HG02943 (cell line): ENCODE measurements at regions not wholly inside any gene's neighbourhood (a gene's known extent, or its start where the extent isn't known, plus 50 kb on each side); places are given as distances from the start of the nearest gene placed in this dataset.

ENCODE experiments used
- ATAC-seq: cut with Tn5 transposase; IDR thresholded peaks from one replicate; pipeline ENCODE4 v1.9.1; 2021; ENCODE audit warnings: mild to moderate bottlenecking, low read depth, moderate library complexity; ENCODE audit not compliant: unreplicated experiment

- ATAC-seq: no peak
These were observed 524.5 kb downstream of the CD83 start for GRCh38 chr6:14642136-14642505.

GRCh38 chr6:14642842-14643241 is 525.3 kb downstream of the CD83 start:
- ATAC-seq: no peak

- ATAC-seq: no peak
These were observed 526.8 kb downstream of the CD83 start for GRCh38 chr6:14644381-14644780.

- ATAC-seq: no peak
These were observed 527.6 kb downstream of the CD83 start for GRCh38 chr6:14645221-14645620.

GRCh38 chr6:14645841-14646240 is 528.3 kb downstream of the CD83 start:
- ATAC-seq: no peak

- ATAC-seq: no peak
These were observed 528.8 kb downstream of the CD83 start for GRCh38 chr6:14646371-14646770.

- ATAC-seq: no peak
These were observed 529.8 kb downstream of the CD83 start for GRCh38 chr6:14647357-14647756.

GRCh38 chr6:14652536-14652935 is 535.0 kb downstream of the CD83 start:
- no peak for ATAC-seq

GRCh38 chr6:14655201-14656061 is 537.9 kb downstream of the CD83 start:
- no peak for ATAC-seq

- no peak for ATAC-seq
These were observed 538.5 kb downstream of the CD83 start for GRCh38 chr6:14656078-14656521.

GRCh38 chr6:14656649-14657048 is 539.1 kb downstream of the CD83 start:
- ATAC-seq: no peak

GRCh38 chr6:14658030-14658429 is 540.5 kb downstream of the CD83 start:
- ATAC-seq: no peak

- ATAC-seq: no peak
These were observed 541.5 kb downstream of the CD83 start for GRCh38 chr6:14658886-14659561.

- no peak for ATAC-seq
These were observed 542.3 kb downstream of the CD83 start for GRCh38 chr6:14659841-14660240.

GRCh38 chr6:14660806-14661579 is 543.4 kb downstream of the CD83 start:
- no peak for ATAC-seq

- ATAC-seq: no peak
These were observed 544.1 kb downstream of the CD83 start for GRCh38 chr6:14661691-14662090.

- no peak for ATAC-seq
These were observed 546.6 kb downstream of the CD83 start for GRCh38 chr6:14664112-14664601.

- no peak for ATAC-seq
These were observed 547.2 kb downstream of the CD83 start for GRCh38 chr6:14664621-14665315.

GRCh38 chr6:14665827-14666724 is 548.5 kb downstream of the CD83 start:
- ATAC-seq: no peak
